ENCODE measurements at regions not wholly inside any gene's neighbourhood (a gene's known extent, or its start where the extent isn't known, plus 50 kb on each side); places are given as distances from the start of the nearest gene placed in this dataset.

DNA sequence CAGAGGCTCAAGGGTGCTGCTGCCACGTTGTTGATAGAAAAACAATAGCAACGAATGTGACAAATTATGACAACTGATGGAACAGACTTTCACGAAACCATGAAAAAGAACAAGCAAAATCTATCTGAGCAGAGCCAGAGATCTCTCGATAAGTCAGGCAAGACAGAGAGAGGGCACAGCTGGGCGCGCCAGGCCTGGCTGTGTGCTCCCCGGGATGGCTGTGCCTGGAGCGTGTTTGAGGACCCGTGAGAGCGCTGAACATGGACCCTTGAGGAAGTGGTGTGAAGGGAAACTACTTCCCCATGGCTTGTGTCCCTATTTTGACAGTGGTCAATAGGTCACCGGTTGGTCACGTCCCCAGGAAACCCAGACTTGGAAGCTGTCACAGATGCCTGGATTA, 83.1 kb upstream of the FGF3 start:
- H3K4me3 ChIP-seq, result no peak overlapping the region
- FAIRE-seq, result no peak
- ATAC-seq, result no peak
- no peak for TF ChIP-seq HEYL (CRISPR knock-in tag; IDR thresholded peaks at IDR 0.05)
- no peak for TF ChIP-seq JUNB (IDR thresholded peaks at IDR 0.05)
- TF ChIP-seq POLR2A (IDR thresholded peaks at IDR 0.05; ENCODE audit: low read length), result no peak
- TF ChIP-seq, protein P1, sequence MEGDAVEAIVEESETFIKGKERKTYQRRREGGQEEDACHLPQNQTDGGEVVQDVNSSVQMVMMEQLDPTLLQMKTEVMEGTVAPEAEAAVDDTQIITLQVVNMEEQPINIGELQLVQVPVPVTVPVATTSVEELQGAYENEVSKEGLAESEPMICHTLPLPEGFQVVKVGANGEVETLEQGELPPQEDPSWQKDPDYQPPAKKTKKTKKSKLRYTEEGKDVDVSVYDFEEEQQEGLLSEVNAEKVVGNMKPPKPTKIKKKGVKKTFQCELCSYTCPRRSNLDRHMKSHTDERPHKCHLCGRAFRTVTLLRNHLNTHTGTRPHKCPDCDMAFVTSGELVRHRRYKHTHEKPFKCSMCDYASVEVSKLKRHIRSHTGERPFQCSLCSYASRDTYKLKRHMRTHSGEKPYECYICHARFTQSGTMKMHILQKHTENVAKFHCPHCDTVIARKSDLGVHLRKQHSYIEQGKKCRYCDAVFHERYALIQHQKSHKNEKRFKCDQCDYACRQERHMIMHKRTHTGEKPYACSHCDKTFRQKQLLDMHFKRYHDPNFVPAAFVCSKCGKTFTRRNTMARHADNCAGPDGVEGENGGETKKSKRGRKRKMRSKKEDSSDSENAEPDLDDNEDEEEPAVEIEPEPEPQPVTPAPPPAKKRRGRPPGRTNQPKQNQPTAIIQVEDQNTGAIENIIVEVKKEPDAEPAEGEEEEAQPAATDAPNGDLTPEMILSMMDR (IDR thresholded peaks at IDR 0.05), result no peak
- no peak for TF ChIP-seq EP300 (IDR thresholded peaks at IDR 0.05)
- no peak for TF ChIP-seq FOXS1 (CRISPR knock-in tag; IDR thresholded peaks at IDR 0.05)
- TF ChIP-seq, protein P2, sequence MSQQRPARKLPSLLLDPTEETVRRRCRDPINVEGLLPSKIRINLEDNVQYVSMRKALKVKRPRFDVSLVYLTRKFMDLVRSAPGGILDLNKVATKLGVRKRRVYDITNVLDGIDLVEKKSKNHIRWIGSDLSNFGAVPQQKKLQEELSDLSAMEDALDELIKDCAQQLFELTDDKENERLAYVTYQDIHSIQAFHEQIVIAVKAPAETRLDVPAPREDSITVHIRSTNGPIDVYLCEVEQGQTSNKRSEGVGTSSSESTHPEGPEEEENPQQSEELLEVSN (IDR thresholded peaks at IDR 0.05; ENCODE audit: borderline replicate concordance, low read depth), result no peak
- no peak for TF ChIP-seq RCOR1 (IDR thresholded peaks at IDR 0.05; ENCODE audit: low read depth, low read length)
- no peak for TF ChIP-seq MAZ (IDR thresholded peaks at IDR 0.05; ENCODE audit: borderline replicate concordance, low read depth, low read length)
- no peak for TF ChIP-seq FOSL2 (IDR thresholded peaks at IDR 0.05)
- TF ChIP-seq FOSL2 (CRISPR knock-in tag; IDR thresholded peaks at IDR 0.05), result no peak
- no peak for TF ChIP-seq RFX5 (IDR thresholded peaks at IDR 0.05)
- no peak for TF ChIP-seq ZC3H11A (IDR thresholded peaks at IDR 0.05)
- no peak for TF ChIP-seq KDM5A (IDR thresholded peaks at IDR 0.05)
- no peak for TF ChIP-seq EHMT2 (IDR thresholded peaks at IDR 0.05; ENCODE audit: low read depth)
- no peak for TF ChIP-seq TP53 (CRISPR knock-in tag; IDR thresholded peaks at IDR 0.05)
- no peak for TF ChIP-seq HDAC2 (IDR thresholded peaks at IDR 0.05)
- no peak for TF ChIP-seq NPAS2 (CRISPR knock-in tag; IDR thresholded peaks at IDR 0.05; ENCODE audit: borderline replicate concordance)
- TF ChIP-seq, protein P3, sequence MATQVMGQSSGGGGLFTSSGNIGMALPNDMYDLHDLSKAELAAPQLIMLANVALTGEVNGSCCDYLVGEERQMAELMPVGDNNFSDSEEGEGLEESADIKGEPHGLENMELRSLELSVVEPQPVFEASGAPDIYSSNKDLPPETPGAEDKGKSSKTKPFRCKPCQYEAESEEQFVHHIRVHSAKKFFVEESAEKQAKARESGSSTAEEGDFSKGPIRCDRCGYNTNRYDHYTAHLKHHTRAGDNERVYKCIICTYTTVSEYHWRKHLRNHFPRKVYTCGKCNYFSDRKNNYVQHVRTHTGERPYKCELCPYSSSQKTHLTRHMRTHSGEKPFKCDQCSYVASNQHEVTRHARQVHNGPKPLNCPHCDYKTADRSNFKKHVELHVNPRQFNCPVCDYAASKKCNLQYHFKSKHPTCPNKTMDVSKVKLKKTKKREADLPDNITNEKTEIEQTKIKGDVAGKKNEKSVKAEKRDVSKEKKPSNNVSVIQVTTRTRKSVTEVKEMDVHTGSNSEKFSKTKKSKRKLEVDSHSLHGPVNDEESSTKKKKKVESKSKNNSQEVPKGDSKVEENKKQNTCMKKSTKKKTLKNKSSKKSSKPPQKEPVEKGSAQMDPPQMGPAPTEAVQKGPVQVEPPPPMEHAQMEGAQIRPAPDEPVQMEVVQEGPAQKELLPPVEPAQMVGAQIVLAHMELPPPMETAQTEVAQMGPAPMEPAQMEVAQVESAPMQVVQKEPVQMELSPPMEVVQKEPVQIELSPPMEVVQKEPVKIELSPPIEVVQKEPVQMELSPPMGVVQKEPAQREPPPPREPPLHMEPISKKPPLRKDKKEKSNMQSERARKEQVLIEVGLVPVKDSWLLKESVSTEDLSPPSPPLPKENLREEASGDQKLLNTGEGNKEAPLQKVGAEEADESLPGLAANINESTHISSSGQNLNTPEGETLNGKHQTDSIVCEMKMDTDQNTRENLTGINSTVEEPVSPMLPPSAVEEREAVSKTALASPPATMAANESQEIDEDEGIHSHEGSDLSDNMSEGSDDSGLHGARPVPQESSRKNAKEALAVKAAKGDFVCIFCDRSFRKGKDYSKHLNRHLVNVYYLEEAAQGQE (IDR thresholded peaks at IDR 0.05), result no peak
- peaks cover 6% of the 10 kb centered on the region; the same call in 2 of the 3 replicates for H3K9me3 ChIP-seq
- no peak overlapping the region; a peak in 1 of 6 replicates for H3K27ac ChIP-seq
- DNase-seq (ENCODE audit: low read depth in 1 of 2, low spot score in 1 of 2), result no peak
- POLR2A ChIA-PET, result no interaction called here
- peaks cover 28% of the 10 kb centered on the region for H3K4me1 ChIP-seq
- CTCF ChIA-PET, result interaction anchor here (0.7 to 7.3 kb wide), 11 partner anchors 8 to 313 kb away, joined by 3 to 42 read pairs (median 6); no protein-coding TSS in a partner anchor
- no peak overlapping the region for H3K4me2 ChIP-seq
- 83% methylated on average over 12 of the region's 12 CpGs for WGBS (ENCODE audit: missing lambda C conversion rate)

DNA sequence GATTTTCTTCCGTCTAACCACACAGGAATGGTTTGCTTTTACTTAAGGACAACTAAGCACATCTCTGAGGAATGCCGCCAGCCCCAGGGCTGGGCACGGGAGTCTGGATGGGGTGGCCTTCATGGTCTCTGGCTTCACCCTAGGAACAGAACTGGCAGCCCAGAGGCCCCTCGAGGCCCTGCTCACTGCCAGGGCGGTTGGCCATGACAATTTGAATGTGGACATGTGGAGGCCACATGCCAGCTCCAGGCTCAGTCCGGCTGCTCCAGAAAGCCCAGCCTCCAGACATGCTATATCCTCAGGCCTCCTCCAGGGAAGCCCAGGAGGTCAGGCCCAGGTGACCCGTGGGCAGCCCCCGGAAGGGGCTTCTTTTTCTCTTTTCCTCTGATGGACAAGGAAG, 84.0 kb upstream of the FGF3 start:
- ChIA-PET CTCF (interaction anchor here (1.0 to 7.3 kb wide), 7 partner anchors 7 to 294 kb away, joined by 3 to 42 read pairs (median 11); no protein-coding TSS in a partner anchor), POLR2A (no interaction called here)
- peaks cover 28% of the 10 kb centered on the region for H3K4me1 ChIP-seq
- 70% methylated on average over 8 of the region's 8 CpGs for WGBS (ENCODE audit: missing lambda C conversion rate)
- H3K4me3 ChIP-seq, result no peak overlapping the region
- no peak for ATAC-seq
- FAIRE-seq, result no peak
- no peak overlapping the region for H3K27ac ChIP-seq
- H3K9me3 ChIP-seq, result peaks cover 2% of the 10 kb centered on the region; the same call in 2 of the 3 replicates
- H3K4me2 ChIP-seq, result no peak overlapping the region
- TF ChIP-seq MAFK (IDR thresholded peaks at IDR 0.05; ENCODE audit: partially characterized antibody) (no peak), CBX2 (IDR thresholded peaks at IDR 0.05; ENCODE audit: borderline replicate concordance, low read depth) (no peak), ZSCAN20 (CRISPR knock-in tag; IDR thresholded peaks at IDR 0.05) (no peak), FOSB (CRISPR knock-in tag; IDR thresholded peaks at IDR 0.05) (no peak), KDM1A (IDR thresholded peaks at IDR 0.05; ENCODE audit: low read depth) (no peak), MYC (IDR thresholded peaks at IDR 0.05; ENCODE audit: borderline replicate concordance, low read length) (no peak), NR3C1 (IDR thresholded peaks at IDR 0.05) (no peak), RFX5 (IDR thresholded peaks at IDR 0.05) (no peak), NPAS2 (CRISPR knock-in tag; IDR thresholded peaks at IDR 0.05; ENCODE audit: borderline replicate concordance) (no peak), KDM5A (IDR thresholded peaks at IDR 0.05) (no peak), HOXB13 (CRISPR knock-in tag; IDR thresholded peaks at IDR 0.05; ENCODE audit: low read depth) (no peak), GATA3 (IDR thresholded peaks at IDR 0.05; ENCODE audit: borderline replicate concordance) (no peak), JUNB (IDR thresholded peaks at IDR 0.05) (no peak), SREBF2 (IDR thresholded peaks at IDR 0.05) (no peak)
- TF ChIP-seq, protein P4, sequence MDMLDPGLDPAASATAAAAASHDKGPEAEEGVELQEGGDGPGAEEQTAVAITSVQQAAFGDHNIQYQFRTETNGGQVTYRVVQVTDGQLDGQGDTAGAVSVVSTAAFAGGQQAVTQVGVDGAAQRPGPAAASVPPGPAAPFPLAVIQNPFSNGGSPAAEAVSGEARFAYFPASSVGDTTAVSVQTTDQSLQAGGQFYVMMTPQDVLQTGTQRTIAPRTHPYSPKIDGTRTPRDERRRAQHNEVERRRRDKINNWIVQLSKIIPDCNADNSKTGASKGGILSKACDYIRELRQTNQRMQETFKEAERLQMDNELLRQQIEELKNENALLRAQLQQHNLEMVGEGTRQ (IDR thresholded peaks at IDR 0.05), result no peak
- TF ChIP-seq, protein P5, sequence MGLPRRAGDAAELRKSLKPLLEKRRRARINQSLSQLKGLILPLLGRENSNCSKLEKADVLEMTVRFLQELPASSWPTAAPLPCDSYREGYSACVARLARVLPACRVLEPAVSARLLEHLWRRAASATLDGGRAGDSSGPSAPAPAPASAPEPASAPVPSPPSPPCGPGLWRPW (IDR thresholded peaks at IDR 0.05), result no peak
- no peak for DNase-seq (ENCODE audit: low read depth in 1 of 2, low spot score in 1 of 2)

Measured in A549 (cell line).